Hepatocyte (in vitro differentiated cells): ENCODE measurements at regions not wholly inside any gene's neighbourhood (a gene's known extent, or its start where the extent isn't known, plus 50 kb on each side); places are given as distances from the start of the nearest gene placed in this dataset.

ENCODE experiments used
- DNase-seq: peaks from one replicate; pipeline ENCODE4 v3.0.0-alpha.2; 2016; ENCODE audit warnings: low spot score
- H2AFZ ChIP-seq: fragments of 200-600 bp; sonication (generic); 2 replicates; pipeline ENCODE4 v1.6.0; 2016; ENCODE audit warnings: antibody characterized with exemption, mild to moderate bottlenecking
- H3K27ac ChIP-seq: fragments of 200-600 bp; sonication (generic); 2 replicates; pipeline ENCODE4 v1.5.1; 2016; ENCODE audit warnings: mild to moderate bottlenecking
- H3K27me3 ChIP-seq: fragments of 200-600 bp; sonication (generic); 2 replicates; pipeline ENCODE4 v1.6.1; 2016
- H3K36me3 ChIP-seq: fragments of 200-600 bp; sonication (generic); replicated peaks from 2 replicates; pipeline ENCODE4 v1.5.1; 2016; ENCODE audit warnings: low read depth; ENCODE audit not compliant: insufficient read depth
- H3K4me1 ChIP-seq: fragments of 200-600 bp; sonication (generic); 2 replicates; pipeline ENCODE4 v1.5.1; 2016; ENCODE audit warnings: mild to moderate bottlenecking, moderate library complexity; ENCODE audit not compliant: insufficient read depth
- H3K4me2 ChIP-seq: fragments of 200-600 bp; sonication (generic); 2 replicates; pipeline ENCODE4 v1.6.0; 2016
- H3K4me3 ChIP-seq: fragments of 200-600 bp; sonication (generic); 2 replicates; pipeline ENCODE4 v1.5.1; 2016; ENCODE audit warnings: mild to moderate bottlenecking
- H3K79me2 ChIP-seq: fragments of 200-600 bp; sonication (generic); 2 replicates; pipeline ENCODE4 v1.6.0; 2017; ENCODE audit warnings: mild to moderate bottlenecking
- H3K9me2 ChIP-seq: fragments of 200-600 bp; sonication (generic); replicated peaks from 2 replicates; pipeline ENCODE4 v1.6.0; 2017; ENCODE audit warnings: mild to moderate bottlenecking; ENCODE audit not compliant: insufficient read depth
- H3K9me3 ChIP-seq: fragments of 200-600 bp; sonication (generic); 2 replicates; pipeline ENCODE4 v1.5.1; 2016; ENCODE audit warnings: low read depth, mild to moderate bottlenecking
- H4K20me1 ChIP-seq: fragments of 200-600 bp; sonication (generic); 2 replicates; pipeline ENCODE4 v1.6.0; 2016; ENCODE audit warnings: mild to moderate bottlenecking; ENCODE audit not compliant: insufficient read depth, poor library complexity, severe bottlenecking
- EZH2 ChIP-seq: fragments of 200-600 bp; sonication (generic); IDR thresholded peaks from 2 replicates; pipeline ENCODE4 v1.6.1; 2016; ENCODE audit warnings: antibody characterized with exemption, mild to moderate bottlenecking, borderline replicate concordance
- EZH2phosphoT487 ChIP-seq: fragments of 200-600 bp; sonication (generic); IDR thresholded peaks from one replicate; pipeline ENCODE4 v1.6.1; 2018; ENCODE audit warnings: antibody characterized with exemption, mild to moderate bottlenecking, low read depth, moderate library complexity; ENCODE audit not compliant: unreplicated experiment, severe bottlenecking
- WGBS: methylation state at CpG from one replicate; pipeline ENCODE4 v1.1.6; 2016; ENCODE audit warnings: low lambda C conversion rate; ENCODE audit errors: missing lambda C conversion rate; 5-methylcytosine and 5-hydroxymethylcytosine counted together
- TF ChIP-seq, protein P1 (sequence below): fragments of 200-600 bp; sonication (generic); IDR thresholded peaks from 2 replicates; pipeline ENCODE4 v1.5.1; 2016; ENCODE audit warnings: antibody characterized with exemption, mild to moderate bottlenecking; ENCODE audit not compliant: poor library complexity

DNA sequence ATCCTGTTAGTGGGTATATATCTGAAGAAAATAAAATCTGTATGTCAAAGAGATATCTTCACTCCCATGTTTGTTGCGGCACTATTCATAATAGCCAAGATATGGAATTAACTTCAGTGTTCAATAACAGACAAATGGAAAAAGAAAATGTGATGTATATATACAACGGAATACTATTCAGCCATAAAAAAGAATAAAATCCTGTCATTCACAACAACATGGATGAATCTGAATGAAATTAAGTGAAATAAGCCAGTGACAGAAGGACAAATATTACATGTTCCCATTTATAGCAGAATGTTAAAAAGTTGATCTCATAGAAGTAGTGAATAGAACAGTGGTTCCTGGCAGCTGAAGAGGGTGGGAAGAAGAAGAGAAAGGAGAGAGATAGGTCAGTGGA, 239.1 kb upstream of the RUNX1 start:
- Histone ChIP-seq H3K36me3 (no peaks in the 10 kb centered on the region), H2AFZ (no peak overlapping the region), H3K9me2 (no peaks in the 10 kb centered on the region), H3K4me1 (no peaks in the 10 kb centered on the region), H3K4me3 (no peak overlapping the region), H4K20me1 (no peaks in the 10 kb centered on the region), H3K9me3 (no peaks in the 10 kb centered on the region), H3K27me3 (no peaks in the 10 kb centered on the region), H3K4me2 (no peak overlapping the region), H3K27ac (no peak overlapping the region), H3K79me2 (no peaks in the 10 kb centered on the region)
- DNase-seq = no peak
- 97% methylated on average over 2 of the region's 2 CpGs for WGBS
- TF ChIP-seq, protein P1, sequence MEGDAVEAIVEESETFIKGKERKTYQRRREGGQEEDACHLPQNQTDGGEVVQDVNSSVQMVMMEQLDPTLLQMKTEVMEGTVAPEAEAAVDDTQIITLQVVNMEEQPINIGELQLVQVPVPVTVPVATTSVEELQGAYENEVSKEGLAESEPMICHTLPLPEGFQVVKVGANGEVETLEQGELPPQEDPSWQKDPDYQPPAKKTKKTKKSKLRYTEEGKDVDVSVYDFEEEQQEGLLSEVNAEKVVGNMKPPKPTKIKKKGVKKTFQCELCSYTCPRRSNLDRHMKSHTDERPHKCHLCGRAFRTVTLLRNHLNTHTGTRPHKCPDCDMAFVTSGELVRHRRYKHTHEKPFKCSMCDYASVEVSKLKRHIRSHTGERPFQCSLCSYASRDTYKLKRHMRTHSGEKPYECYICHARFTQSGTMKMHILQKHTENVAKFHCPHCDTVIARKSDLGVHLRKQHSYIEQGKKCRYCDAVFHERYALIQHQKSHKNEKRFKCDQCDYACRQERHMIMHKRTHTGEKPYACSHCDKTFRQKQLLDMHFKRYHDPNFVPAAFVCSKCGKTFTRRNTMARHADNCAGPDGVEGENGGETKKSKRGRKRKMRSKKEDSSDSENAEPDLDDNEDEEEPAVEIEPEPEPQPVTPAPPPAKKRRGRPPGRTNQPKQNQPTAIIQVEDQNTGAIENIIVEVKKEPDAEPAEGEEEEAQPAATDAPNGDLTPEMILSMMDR = no peak

DNA sequence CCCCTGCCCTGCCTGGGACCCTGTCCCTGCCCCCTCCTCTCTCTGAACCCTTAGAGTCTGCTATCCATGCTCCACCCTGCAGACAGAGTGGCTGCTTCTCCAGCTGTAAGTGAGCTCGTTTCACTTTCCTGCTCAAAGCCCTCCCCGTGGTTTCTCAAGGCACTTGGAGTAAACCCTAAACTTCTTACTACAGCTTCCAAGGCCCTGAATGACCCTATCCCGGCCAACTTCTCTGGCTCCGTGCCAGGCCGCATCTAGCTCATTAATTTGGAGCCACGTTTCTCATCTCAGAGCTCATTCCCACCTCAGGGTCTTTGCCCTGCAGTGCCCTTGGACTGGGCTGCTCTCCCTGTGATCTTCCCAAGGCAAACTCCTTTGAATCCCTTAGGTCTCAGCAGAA, 235.1 kb upstream of the RUNX1 start:
- H3K9me3 ChIP-seq = no peaks in the 10 kb centered on the region
- no peaks in the 10 kb centered on the region for H3K9me2 ChIP-seq
- 78% methylated on average over 6 of the region's 6 CpGs for WGBS
- no peak overlapping the region for H3K4me2 ChIP-seq
- TF ChIP-seq, protein P1 = no peak
- no peaks in the 10 kb centered on the region for H3K79me2 ChIP-seq
- H3K27me3 ChIP-seq = no peaks in the 10 kb centered on the region
- no peak overlapping the region for H3K27ac ChIP-seq
- no peaks in the 10 kb centered on the region for H4K20me1 ChIP-seq
- H2AFZ ChIP-seq = no peak overlapping the region
- no peak overlapping the region for H3K4me3 ChIP-seq
- H3K36me3 ChIP-seq = no peaks in the 10 kb centered on the region
- no peak for DNase-seq
- H3K4me1 ChIP-seq = no peaks in the 10 kb centered on the region

DNA sequence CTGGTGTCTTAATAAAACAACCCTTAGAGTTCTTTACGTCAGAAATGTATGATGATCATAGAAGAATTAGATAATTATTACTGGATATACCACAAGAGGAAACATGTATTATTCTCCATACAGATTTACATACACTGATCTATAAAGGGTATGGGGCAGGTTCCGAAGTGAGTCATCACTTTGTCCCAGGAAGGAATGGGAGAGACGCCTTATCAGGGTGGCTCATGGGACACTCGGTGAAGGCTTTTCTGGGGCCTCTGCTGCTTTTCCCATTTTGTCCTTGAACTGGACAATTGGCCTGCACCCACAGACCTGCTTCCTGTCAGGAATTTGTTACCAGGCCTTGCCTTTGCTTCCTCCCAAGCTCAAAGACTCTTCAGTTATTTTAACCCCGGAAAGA, 233.8 kb upstream of the RUNX1 start:
- TF ChIP-seq EZH2 (no peak), EZH2phosphoT487 (no peak)
- TF ChIP-seq, protein P1 = no peak

DNA sequence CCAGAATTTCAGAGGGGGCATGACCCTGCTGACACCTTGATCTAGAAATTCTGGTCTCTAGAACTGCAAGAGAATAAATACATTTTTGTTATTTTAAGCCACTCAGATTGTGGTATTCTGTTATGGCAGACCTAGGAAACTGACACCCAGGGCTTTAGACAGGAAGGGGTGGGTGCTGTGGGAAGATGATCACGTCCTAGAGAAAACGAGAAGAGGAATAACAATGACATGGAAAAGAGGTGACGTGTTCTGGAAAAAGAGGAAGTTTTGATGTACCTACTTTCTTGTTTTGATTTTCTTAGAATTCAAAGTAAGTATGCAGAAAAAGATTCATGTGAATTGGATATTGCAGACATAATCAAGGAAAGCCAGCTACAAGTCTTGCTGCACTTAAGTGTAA, 232.9 kb upstream of the RUNX1 start:
- no peaks in the 10 kb centered on the region for H3K9me2 ChIP-seq
- no peaks in the 10 kb centered on the region for H3K36me3 ChIP-seq
- no peak for DNase-seq
- no peaks in the 10 kb centered on the region for H3K79me2 ChIP-seq
- H3K9me3 ChIP-seq = no peaks in the 10 kb centered on the region
- no peak overlapping the region for H2AFZ ChIP-seq
- H3K27ac ChIP-seq = no peak overlapping the region
- WGBS = 88% methylated on average over 3 of the region's 3 CpGs
- no peak overlapping the region for H3K4me2 ChIP-seq
- no peak overlapping the region for H3K4me3 ChIP-seq
- no peaks in the 10 kb centered on the region for H3K27me3 ChIP-seq
- no peaks in the 10 kb centered on the region for H4K20me1 ChIP-seq
- H3K4me1 ChIP-seq = no peaks in the 10 kb centered on the region
- TF ChIP-seq, protein P1 = no peak
- TF ChIP-seq EZH2 (no peak), EZH2phosphoT487 (no peak)

More for the DNA sequence above, 233.8 kb upstream of the RUNX1 start:
- Histone ChIP-seq H4K20me1 (no peaks in the 10 kb centered on the region), H3K4me3 (no peak overlapping the region), H3K36me3 (no peaks in the 10 kb centered on the region), H3K4me1 (no peaks in the 10 kb centered on the region), H3K27ac (no peak overlapping the region), H3K79me2 (no peaks in the 10 kb centered on the region), H3K4me2 (no peak overlapping the region), H2AFZ (no peak overlapping the region), H3K27me3 (no peaks in the 10 kb centered on the region), H3K9me3 (no peaks in the 10 kb centered on the region), H3K9me2 (no peaks in the 10 kb centered on the region)
- no peak for DNase-seq
- WGBS = 84% methylated on average over 5 of the region's 5 CpGs
